NCI-H82 (cell line): ENCODE measurements at regions not wholly inside any gene's neighbourhood (a gene's known extent, or its start where the extent isn't known, plus 50 kb on each side); places are given as distances from the start of the nearest gene placed in this dataset.
"Not testable (repeated sequence)": the region's sequence is repeated elsewhere in the genome, so short reads cannot be mapped to it uniquely, and the experiment has no call there.

Experiments used
- DNase-seq: peaks from one replicate; lab custom pipeline; 2025; lab: John Stamatoyannopoulos, UW

DNA sequence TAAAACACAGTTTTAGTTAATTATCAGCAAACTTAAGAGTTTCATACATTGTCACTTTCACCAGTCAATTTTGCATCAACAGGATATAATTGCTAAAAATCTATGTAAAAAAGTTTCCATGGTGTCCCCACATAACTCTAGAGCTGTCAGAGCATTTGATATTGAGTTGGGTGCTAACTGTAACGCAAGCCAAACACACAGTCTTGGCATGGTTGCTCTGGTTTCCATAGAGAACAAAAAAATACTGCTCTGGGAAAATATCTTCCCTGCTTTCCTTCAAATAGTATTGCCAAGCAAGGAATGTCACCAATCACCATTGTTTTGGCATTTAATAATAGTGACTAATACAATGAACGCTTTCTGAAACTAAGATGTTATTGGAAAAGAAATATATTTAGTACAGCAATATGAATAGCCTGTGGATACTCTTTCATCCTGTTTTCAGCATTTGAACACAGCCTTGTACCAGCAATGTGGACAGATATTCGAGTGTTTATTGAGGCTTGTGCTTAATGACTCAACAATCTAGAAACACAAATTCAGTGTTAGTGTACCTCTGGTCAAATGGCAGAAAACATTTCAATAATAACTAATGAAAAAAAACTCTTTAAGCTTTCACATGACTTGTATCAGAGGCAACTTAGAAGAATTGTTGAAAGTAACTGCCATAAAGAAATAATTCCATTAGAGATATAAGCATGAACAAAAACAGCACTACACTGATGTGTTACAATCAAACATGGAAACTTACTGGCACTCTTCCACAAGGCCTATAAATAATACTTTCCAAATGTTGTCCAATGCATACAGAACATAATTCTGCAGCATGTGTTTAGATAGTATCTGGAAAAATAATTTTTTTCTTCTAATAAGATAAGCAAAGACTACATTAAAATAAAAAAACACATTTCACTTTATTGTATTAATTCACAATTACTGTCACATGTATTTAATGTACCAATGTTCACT lies 1469.5 kb upstream of the CELF2 start:
- no peak for DNase-seq

DNA sequence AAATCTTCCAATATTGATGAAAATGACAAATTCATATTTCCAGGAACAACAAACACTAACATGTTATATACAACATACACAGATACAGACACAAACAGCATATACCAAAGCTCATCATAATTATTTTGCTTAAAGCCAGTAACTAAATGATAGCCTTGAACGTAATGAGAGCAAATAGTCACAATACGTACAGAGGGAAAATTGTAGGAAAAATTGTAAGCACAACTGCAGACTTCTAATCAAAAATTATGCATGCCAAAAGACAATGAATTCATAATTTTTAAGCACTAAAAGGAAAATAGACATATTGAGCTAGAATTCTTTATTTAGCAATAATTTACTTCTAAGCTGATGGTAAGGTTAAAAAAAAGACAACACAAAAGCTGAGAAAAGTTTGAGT lies 1466.9 kb upstream of the CELF2 start:
- DNase-seq: no peak

DNA sequence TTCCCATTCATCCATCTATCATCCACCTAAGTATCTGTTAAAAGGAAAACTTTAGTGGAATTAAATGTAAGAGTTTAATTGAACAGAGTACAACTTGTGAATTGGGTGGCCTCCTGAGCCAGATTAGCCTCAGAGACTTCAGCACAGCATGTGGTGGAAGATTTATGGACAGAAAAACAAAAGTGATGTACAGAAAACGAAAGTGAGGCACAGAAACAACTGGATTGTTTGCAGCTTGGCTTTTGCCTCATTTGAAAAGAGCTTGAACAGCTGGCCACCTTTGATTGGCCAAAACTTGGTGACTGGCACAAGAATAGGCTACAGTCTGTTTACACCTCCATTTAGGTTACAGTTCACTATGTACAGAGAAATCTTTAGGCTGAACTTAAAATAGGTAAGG lies 1463.4 kb upstream of the CELF2 start:
- no peak for DNase-seq

DNA sequence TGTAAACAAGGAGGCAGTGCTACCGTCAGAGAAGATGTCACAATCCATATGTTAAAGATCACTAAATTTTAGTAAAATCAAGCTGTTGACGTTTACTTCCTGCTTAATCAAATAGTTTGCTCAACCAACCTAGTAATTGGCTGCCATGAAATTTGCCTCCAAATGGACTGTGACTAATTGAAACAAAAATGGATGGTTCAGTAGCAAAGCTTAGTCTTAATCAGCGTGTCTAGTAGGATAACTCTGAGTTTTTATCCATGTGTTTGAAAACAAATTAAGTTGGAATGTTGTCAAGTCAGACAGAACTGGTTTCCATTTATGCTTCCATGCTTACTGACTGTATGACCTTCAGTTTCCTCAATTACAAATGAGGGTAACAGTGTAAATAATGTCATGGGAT lies 1456.7 kb upstream of the CELF2 start:
- DNase-seq: peak; percentile 26

DNA sequence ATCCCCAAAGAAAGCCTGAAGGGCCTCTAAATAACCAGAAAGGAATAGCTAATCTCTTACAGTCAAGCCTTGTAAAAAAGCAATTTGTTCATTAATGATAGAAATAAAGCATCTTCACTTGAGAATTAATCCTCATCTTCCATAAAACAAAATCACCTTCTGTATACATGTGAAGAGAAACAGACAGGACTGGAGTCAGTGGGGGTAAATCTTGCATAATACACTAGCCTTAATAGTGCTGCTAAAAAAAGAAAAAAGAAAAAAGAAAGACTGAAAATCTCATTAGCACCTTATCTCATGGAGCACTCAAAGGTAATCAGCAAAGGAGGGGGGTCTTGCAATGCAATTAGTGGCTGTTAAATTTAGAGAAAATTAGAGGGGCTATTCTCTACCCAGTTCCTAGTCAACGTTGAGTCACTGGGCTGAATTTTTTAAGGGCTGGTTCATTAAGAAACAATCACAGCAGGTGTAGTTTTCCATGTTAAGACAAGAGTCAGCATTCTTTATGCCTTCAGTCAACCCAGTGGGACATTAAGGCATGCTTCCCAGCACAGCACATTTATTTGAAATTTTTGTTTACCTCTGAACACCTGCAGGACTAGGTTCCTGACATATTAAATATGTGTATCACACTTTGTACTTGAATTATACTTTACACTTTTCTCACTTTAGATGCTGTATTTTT lies 1455.7 kb upstream of the CELF2 start:
- peak; percentile 60 for DNase-seq

DNA sequence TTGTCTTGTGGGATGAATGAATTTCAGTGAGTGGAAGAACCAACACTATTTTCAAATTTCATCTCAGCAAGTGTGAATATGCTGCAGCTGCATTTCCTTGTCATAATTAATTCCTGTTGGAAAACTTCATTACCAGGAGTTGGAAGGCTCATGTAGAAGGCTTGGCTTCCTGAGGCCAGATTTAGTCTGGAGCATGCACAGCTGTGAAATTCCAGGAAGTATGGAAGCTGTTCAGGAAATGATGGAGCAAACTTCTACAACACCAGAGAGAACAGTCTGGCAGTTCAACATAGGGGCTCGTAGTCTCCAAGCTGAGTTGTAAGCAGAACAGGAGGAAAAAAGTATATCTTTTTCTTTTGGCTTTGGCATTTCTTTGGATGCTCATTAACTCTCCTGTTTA lies 1439.9 kb upstream of the CELF2 start:
- no peak for DNase-seq

DNA sequence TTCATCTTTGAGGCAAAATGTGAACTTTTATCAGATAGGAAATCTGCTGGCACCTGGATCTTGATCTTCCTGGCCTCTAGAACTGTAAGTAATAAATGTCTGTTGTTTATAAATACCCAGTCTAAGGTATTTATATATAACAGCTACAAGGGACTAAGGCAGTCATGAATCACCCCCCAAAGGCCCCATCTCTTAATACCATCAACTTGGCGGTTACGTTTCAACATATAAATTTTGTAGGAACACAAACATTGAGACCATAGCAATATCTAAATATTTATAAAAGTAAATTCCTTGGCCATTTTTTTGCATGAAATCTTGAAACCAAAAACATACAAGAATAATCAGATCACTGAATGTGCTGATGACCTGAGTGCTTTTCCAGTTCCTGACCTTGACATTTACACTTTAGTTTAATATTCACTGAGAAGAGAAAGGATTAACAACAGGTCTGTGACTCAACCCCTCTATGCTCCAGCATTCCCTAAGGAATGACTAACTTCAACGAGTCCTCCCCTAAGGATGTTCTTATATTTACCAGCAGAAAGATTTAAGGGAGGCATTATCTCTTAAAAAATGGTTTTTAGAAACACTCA lies 1438.5 kb upstream of the CELF2 start:
- DNase-seq: no peak

DNA sequence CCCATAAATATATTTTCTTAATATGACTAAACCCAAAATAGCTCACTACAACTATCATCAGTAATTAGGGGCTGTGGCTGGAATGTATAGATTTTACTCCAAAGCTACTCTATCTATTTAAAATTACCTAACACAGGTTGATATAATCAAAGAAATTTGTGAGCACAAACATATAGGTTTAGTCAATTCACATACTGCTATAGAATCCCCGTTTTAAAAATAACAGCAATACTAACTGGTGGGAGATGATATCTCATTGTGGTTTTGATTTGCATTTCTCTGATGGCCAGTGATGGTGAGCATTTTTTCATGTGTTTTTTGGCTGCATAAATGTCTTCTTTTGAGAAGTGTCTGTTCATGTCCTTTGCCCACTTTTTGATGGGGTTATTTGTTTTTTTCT lies 1434.9 kb upstream of the CELF2 start:
- DNase-seq: not testable (repeated sequence)

DNA sequence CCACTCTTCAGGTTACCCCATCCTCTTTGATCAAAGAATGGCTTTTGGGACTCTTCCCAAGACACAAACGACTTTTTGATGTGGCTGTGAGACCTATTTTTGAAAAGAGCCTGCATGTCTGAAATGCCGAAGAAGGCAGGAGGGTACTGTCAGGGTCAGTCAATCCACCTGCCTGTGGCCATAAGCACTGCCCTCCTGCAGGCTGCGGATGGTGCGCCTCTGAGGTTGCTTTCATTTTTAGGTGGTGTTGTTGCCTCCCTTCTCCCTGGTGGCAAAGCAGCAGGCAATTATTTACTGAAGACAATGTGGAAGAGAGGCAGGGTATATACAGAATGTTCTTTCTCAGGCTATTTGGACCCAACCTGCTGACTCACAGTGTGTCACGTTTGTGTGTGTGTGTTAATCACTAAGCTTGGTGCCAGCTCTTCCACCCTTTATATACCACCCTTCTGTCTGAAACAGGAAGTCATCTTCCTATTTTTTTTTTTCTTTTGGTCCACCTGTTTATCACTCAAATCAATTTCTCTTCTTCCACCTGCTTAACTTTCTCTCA lies 1421.2 kb upstream of the CELF2 start:
- no peak for DNase-seq

DNA sequence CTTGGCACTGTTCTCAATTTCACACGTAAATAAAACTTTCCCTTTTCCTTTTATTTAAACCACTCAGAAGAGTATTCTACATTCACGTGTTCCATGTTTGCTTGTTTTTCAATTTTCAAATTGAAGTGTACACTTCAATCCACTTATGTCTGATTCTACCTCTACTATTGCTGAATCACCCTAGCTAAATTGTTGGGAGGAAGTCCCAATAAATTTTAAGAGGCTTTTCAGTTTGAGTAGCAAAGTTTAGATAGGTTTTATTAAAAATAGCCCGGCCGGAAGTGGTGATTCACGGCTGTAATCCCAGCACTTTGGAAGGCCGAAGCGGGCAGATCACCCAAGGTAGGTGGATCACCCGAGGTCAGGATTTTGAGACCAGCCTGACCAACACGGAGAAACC lies 1414.7 kb upstream of the CELF2 start:
- DNase-seq: no peak

DNA sequence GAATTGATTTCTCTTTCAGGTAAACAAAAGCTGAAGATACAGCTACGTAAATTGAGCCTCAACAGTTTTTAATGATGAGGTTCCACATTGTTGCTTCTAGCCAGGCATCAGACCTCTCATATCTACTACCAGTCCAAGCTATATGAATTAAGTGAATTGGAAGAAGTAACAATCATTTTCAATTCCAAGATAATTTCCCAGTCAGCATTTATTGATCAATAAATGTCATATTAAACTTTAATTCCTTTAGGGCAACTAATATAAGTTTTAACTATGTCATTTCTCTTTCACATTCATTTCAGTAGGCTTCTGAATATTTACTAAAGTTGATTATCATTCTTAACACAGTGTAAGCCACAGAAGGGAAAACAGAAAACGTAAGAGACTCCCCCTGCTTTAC lies 1413.7 kb upstream of the CELF2 start:
- no peak for DNase-seq

DNA sequence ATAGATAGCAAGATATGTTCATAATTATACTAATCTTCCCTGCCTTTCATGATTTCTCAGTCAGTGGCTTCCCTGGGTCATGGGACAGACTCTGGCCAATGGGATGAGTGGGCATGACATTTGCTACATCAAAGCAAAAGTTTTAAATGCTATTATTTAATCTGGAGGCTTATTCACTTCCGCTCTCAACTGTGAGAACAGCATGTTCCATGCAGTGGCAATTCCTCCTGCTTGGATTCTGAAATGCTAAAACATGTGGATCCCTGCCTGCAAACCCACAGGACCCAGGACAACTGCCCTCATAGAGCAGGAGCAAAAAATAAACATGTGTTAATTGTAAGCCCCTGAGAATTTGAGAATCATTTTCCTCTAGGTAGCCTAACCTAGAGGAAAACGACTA lies 1412.4 kb upstream of the CELF2 start:
- no peak for DNase-seq

DNA sequence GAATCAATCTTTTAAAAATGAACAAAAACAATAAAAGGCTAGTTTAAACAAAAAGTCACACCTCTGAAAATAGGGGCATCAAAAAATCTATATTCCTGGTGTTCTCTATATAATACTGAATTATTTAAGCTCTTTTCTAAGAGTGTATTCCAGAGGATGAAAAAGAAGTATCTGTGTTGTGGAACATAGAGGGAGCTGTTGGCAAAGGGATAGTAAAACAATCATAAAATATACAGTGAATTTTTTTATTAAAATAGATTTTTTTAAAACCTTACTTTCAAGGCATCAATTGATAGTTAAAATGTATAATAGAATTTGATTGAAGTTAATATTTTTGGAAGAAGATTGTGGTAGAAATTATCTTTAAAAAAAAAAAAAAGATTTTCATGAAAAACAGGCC lies 1409.1 kb upstream of the CELF2 start:
- peak; percentile 2 for DNase-seq

DNA sequence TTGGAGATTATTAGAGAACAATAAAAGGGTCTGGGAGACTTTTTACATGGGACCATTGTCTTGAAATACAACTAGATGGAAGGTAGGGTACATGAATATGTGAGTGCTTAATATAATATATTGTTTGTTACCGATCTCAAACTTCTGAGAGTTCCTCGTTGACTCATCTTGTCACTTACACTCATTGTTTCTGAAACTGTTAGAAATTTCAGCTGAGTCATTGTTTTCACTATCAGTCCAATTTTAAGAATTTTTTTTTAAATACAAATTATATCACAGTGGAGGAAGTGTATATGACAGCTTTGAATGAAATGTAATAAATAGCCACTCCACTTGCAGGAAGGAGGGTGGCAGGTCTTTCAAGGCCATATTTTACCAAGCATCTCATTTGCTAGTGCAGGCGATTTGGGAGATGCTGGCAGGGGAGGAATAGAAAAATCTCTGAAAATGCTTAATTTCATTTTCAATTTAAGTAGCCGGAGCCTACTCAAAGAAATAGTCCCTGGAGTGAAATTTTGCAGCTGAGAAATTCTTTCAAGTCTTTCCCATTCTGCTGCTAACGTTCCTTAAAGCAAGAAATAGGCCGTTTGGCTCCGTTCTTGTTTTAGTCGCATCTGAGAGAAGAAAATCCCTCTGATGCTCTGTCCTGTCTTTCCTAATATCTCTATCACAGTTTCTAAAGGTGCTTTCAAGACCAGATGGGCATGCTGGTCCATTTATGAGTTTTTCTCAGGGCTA lies 1404.2 kb upstream of the CELF2 start:
- DNase-seq: no peak

DNA sequence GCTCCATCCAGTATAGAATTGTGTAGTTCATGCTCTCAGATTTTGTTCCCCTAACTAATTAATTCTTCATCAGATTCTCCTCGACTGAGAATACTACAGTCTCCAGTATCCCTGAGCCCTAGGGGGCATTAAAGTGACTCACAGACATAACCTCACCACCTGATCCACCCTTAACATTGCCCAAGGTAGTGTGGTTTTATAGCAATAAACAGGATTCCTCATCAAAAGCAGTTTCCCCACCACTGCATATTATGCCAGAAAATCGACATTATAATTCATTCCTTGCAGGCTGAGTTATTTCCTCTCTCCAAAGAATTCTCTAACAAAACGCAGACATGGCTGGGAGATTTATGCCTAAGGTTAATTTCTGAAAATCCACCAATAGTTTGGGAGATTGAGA lies 1402.5 kb upstream of the CELF2 start:
- DNase-seq: no peak

DNA sequence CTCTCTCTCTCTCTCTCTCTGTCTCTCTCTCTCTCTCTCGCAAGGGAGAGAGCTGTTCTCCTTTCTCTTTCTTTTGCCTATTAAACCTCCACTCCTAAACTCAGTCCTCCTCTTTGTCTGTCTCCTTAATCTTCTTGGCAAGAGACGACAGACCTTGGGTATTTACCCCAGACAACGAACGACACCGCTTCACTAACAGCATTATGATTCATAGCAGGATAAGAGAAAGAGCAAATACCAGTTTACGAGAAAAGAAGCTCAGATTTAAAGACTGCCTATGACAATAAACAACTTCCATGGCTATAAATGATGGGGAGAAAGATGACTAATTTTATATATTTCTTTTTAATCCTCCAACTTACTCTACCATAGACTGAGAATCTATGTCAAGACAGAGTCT lies 1396.5 kb upstream of the CELF2 start:
- DNase-seq: peak; percentile 68

DNA sequence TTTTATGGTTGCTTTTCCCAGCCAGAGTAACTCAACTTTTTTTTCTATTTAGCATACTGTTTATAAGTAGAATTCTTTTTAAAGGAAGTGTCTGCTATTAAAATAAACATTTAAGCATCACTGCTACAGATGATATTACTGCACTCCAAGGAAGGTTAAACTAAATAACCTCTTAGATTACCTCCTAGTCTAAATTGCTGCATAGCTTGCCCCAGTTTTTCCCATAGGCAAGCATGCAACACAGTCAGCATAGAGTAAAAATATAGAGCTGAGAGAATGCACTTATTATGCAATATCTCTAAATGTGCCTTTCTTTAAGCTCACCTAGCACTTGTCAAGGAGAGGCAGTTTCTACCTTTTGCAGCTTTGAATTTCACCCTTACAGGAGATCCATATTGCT lies 1392.4 kb upstream of the CELF2 start:
- DNase-seq: no peak

DNA sequence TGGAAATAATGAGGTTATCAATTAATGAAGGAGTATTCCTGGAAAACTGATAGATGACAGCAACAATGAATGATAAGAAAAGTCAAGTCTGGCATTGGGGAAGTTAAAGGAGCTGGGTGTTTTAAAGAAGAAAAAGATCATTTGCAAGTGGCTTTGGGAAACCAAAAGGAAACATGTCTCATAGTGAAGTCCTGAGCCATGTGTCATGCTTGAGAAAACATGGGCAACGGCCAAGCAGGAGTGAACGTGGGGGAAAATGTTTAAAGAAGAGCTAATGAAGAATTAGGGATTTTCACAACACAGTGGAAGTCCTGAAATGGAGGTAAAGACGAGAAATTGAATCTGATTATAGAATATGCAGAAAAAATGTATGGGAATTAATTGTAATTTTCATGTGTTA lies 1383.2 kb upstream of the CELF2 start:
- DNase-seq: no peak

DNA sequence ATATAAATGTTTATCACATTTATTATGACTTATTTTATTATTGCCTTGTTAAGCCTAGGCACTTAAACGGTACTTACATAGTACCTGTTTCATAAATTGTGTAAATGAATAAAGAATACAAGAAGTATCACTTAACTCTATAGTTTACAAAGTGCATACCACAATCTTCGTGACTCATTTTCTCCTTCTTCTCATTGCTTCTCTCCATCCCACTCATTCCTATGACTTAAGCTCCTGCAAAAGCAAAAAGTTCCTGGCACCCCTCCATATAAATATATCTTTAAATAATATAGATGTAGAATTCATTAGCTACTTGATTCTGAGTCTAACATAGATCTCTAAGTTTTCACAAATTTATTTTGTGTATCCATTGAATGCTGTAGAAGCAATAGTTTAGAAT lies 1382.0 kb upstream of the CELF2 start:
- DNase-seq: no peak

DNA sequence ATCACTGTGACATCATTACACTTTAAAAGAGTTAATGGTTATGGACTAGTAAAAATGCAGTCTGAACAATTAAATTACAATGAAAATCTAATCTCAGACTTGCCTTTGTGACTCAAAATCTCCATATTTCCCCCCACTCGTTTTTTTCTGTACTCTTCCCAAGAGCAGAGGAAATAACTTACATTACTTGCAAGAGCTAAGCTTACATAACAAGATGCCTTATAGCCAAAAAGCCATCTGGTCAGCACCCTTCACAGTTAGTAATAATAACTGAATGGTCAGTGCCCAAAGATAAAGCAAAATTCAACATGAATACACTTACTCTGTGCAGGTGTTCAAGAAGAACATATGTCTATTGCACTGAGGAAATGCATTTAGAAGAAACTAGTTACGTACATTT lies 1381.5 kb upstream of the CELF2 start:
- DNase-seq: no peak

DNA sequence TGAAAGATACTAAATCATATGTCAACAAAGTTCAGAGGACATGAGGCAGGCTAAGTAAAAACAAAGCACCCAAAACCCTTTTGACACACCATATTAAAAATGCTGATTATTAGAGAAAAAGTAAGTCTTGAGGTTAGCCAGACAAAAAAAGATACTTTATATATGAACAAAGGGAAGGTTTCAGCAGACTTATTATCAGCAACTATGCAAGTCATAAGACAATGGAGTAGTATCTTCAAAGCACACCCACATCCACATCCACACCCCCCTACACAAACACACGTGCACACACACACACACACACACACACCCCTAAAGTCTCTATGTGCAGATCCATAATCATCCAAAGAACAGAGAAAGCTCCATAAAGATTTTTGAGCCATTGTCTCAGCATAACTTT lies 1373.9 kb upstream of the CELF2 start:
- DNase-seq: no peak

DNA sequence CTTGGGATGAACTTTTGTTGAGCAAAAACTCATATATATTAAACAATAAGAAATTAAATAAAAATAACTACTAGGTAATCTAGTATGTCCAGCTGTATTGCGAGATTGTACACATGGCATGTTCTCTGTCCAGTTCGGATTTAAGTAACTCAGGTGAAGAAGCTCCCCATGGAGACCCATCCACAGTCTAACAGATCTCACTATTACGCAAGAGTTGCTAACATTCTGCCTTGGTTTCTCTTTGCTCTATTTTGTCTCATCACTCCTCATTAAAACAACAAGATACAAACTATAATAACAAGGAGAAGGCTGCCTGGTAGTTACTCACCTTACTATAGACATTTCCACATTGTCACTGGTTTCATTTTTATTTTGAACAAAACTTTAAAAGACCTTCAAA lies 1372.3 kb upstream of the CELF2 start:
- no peak for DNase-seq
